ENCODE measurements at regions not wholly inside any gene's neighbourhood (a gene's known extent, or its start where the extent isn't known, plus 50 kb on each side); places are given as distances from the start of the nearest gene placed in this dataset.

DNA sequence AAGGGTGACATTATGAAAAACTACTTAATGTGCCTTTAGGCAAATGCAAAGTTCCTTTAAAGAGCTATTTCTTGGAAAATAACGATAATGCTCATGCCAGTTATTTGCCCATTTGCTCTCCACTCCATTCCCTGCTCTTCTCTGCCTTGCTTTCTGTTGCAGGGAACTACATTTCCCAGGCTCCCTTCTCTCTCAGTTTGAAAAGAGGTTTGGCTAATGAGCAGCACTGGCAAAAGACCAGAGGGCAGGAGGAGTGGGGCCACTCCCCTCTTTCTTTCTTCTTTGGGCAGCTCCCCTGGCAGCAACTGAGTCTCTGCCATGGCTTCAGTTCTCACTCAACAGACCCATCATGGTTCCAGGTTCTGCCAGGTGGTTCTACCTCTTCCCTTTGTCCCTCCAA, 130.5 kb downstream of the RWDD3 start:
- FAIRE-seq = peak; percentile 42
- Histone ChIP-seq H2BK5ac (ENCODE audit: low read depth, low read length) (no peak overlapping the region), H3K36me3 (ENCODE audit: control insufficient read depth in 2 of 4, insufficient read depth in 4 of 4, low read length in 3 of 4) (no peaks in the 10 kb centered on the region), H3K9me3 (ENCODE audit: insufficient read depth in 2 of 2, low read depth in 1 of 2, low read length in 1 of 2) (0 out of 4 replicates have a peak, but pooled peaks cover 0 to 2% of the 10 kb centered on the region in 2 experiments), H3K18ac (ENCODE audit: extremely low read depth, low read length) (no peak overlapping the region; the same call in 1 of the 2 replicates), H3K4me3 (ENCODE audit: extremely low read depth in 1 of 4, insufficient read depth in 2 of 4, low read depth in 3 of 4, low read length in 4 of 4) (no peak overlapping the region), H2AK5ac (ENCODE audit: low read depth, low read length) (no peak overlapping the region), H3K14ac (ENCODE audit: insufficient read length) (no peak overlapping the region), H4K8ac (ENCODE audit: extremely low read depth, insufficient read depth, low read length) (no peak overlapping the region), H3K4me1 (replicated peaks in 1 of 4; ENCODE audit: control insufficient read depth in 3 of 4, insufficient read depth in 4 of 4, low read length in 3 of 4) (peaks cover 0 to 3% (median 0%) of the 10 kb centered on the region in 4 experiments; a peak in 3 of 7 replicates), H3K4me2 (ENCODE audit: insufficient read depth in 1 of 2, low read depth in 2 of 2, low read length in 2 of 2) (no peak overlapping the region; a peak in 1 of 4 replicates), H3K4ac (replicated peaks; ENCODE audit: insufficient read length, low read depth, low read length) (no peak overlapping the region), H2BK20ac (ENCODE audit: low read length) (no peak overlapping the region), H3K56ac (replicated peaks; ENCODE audit: insufficient read length, low read depth, low read length) (no peak overlapping the region), H2BK120ac (replicated peaks; ENCODE audit: low read depth, low read length) (no peak overlapping the region), H4K91ac (replicated peaks; ENCODE audit: insufficient read length, low read length) (no peak overlapping the region), H4K20me1 (replicated peaks in 1 of 2; ENCODE audit: control insufficient read depth in 1 of 2, insufficient read depth in 2 of 2, low read length in 2 of 2) (no peaks in the 10 kb centered on the region), H3K79me1 (ENCODE audit: low read depth, low read length) (no peaks in the 10 kb centered on the region), H3K9ac (replicated peaks in 1 of 4; ENCODE audit: extremely low read depth in 1 of 4, low read depth in 3 of 4, low read length in 3 of 4) (no peak overlapping the region), H3K23ac (ENCODE audit: insufficient read length) (no peak overlapping the region), H2BK15ac (ENCODE audit: low read length) (no peak overlapping the region), H3K27ac (ENCODE audit: low read depth, low read length) (no peak overlapping the region), H3K79me2 (ENCODE audit: control insufficient read depth in 1 of 2, insufficient read depth in 2 of 2, low read length in 2 of 2) (no peaks in the 10 kb centered on the region), H2AFZ (ENCODE audit: low read length) (peak overlapping the region; percentile 89), H4K5ac (ENCODE audit: insufficient read length, low read depth, low read length) (no peak overlapping the region), H3K23me2 (ENCODE audit: low read depth, low read length) (no peaks in the 10 kb centered on the region), H3K27me3 (replicated peaks in 1 of 4; ENCODE audit: control insufficient read depth in 3 of 4, extremely low read depth in 1 of 4, insufficient read depth in 3 of 4, low read length in 3 of 4) (peaks cover 0 to 1% (median 0%) of the 10 kb centered on the region in 4 experiments; a peak in 1 of 7 replicates), H2BK12ac (ENCODE audit: low read depth, low read length) (no peak overlapping the region)
- WGBS, 2 experiments (ENCODE audit: extremely low coverage in 1 of 2, insufficient coverage in 1 of 2, insufficient read length in 1 of 2, insufficient replicate concordance in 2 of 2, low coverage in 1 of 2, low lambda C conversion rate in 2 of 2, missing lambda C conversion rate in 1 of 2) = 100% methylated on average over 1 of the region's 1 CpG; no CpG with 5 or more reads in 1 of the 2 experiments
- TF ChIP-seq RBBP5 (IDR thresholded peaks at IDR 0.05; ENCODE audit: borderline replicate concordance, low read depth, low read length) = no peak
- TF ChIP-seq SIX5 (IDR thresholded peaks at IDR 0.05; ENCODE audit: low read depth, low read length) = peak; percentile 47
- POLR2A ChIA-PET (ENCODE audit: partially characterized antibody) = no interaction called here
- CTCF ChIA-PET (ENCODE audit: partially characterized antibody) = interaction anchor here (1.0 kb wide), 1 partner anchor 295 kb away, joined by 4 read pairs; no protein-coding TSS in a partner anchor
- DNase-seq (ENCODE audit: low read depth in 1 of 2, low spot score in 2 of 2) = no peak

All from H1 (cell line).